ENCODE measurements at regions not wholly inside any gene's neighbourhood (a gene's known extent, or its start where the extent isn't known, plus 50 kb on each side); places are given as distances from the start of the nearest gene placed in this dataset.

GRCh38 chr13:105346141-105346775 is 1189.2 kb downstream of the EFNB2 start:
- H3K4me2 ChIP-seq (ENCODE audit: insufficient read depth in 1 of 2, low read depth in 2 of 2, low read length in 2 of 2): no peak overlapping the region
- TF ChIP-seq PHF8 (conservative IDR thresholded peaks at IDR 0.05; ENCODE audit: low read depth, low read length) (no peak), CBX5 (IDR thresholded peaks at IDR 0.05; ENCODE audit: low read depth, low read length) (no peak), EP300 (IDR thresholded peaks at IDR 0.05; ENCODE audit: borderline replicate concordance in 1 of 2, low read depth in 2 of 2, low read length in 2 of 2) (no peak)

More at GRCh38 chr13:105346141-105346775, 1189.2 kb downstream of the EFNB2 start:
- Histone ChIP-seq H3K9ac (replicated peaks in 1 of 4; ENCODE audit: extremely low read depth in 1 of 4, low read depth in 3 of 4, low read length in 3 of 4) (no peak overlapping the region), H3K27me3 (replicated peaks in 1 of 4; ENCODE audit: control insufficient read depth in 3 of 4, extremely low read depth in 1 of 4, insufficient read depth in 3 of 4, low read length in 3 of 4) (no peaks in the 10 kb centered on the region), H3K23me2 (ENCODE audit: low read depth, low read length) (no peaks in the 10 kb centered on the region), H3K4me3 (ENCODE audit: extremely low read depth in 1 of 4, insufficient read depth in 2 of 4, low read depth in 3 of 4, low read length in 4 of 4) (no peak overlapping the region), H2BK20ac (ENCODE audit: low read length) (no peak overlapping the region), H2AK5ac (ENCODE audit: low read depth, low read length) (no peak overlapping the region), H2BK5ac (ENCODE audit: low read depth, low read length) (no peak overlapping the region), H3K79me1 (ENCODE audit: low read depth, low read length) (no peaks in the 10 kb centered on the region), H4K8ac (ENCODE audit: extremely low read depth, insufficient read depth, low read length) (no peak overlapping the region), H4K5ac (ENCODE audit: insufficient read length, low read depth, low read length) (no peak overlapping the region), H3K27ac (ENCODE audit: low read depth, low read length) (no peak overlapping the region), H3K4me1 (replicated peaks in 1 of 4; ENCODE audit: control insufficient read depth in 3 of 4, insufficient read depth in 4 of 4, low read length in 3 of 4) (no peaks in the 10 kb centered on the region), H2BK15ac (ENCODE audit: low read length) (no peak overlapping the region), H3K9me3 (ENCODE audit: insufficient read depth in 2 of 2, low read depth in 1 of 2, low read length in 1 of 2) (no peaks in the 10 kb centered on the region), H2AFZ (ENCODE audit: low read length) (no peak overlapping the region), H3K56ac (replicated peaks; ENCODE audit: insufficient read length, low read depth, low read length) (no peak overlapping the region), H3K14ac (ENCODE audit: insufficient read length) (no peak overlapping the region), H3K18ac (ENCODE audit: extremely low read depth, low read length) (no peak overlapping the region; the same call in 1 of the 2 replicates), H3K79me2 (ENCODE audit: control insufficient read depth in 1 of 2, insufficient read depth in 2 of 2, low read length in 2 of 2) (no peaks in the 10 kb centered on the region), H3K36me3 (ENCODE audit: control insufficient read depth in 2 of 4, insufficient read depth in 4 of 4, low read length in 3 of 4) (no peaks in the 10 kb centered on the region), H2BK120ac (replicated peaks; ENCODE audit: low read depth, low read length) (no peak overlapping the region), H4K20me1 (replicated peaks in 1 of 2; ENCODE audit: control insufficient read depth in 1 of 2, insufficient read depth in 2 of 2, low read length in 2 of 2) (no peaks in the 10 kb centered on the region), H2BK12ac (ENCODE audit: low read depth, low read length) (no peak overlapping the region), H3K4ac (replicated peaks; ENCODE audit: insufficient read length, low read depth, low read length) (no peak overlapping the region), H4K91ac (replicated peaks; ENCODE audit: insufficient read length, low read length) (no peak overlapping the region), H3K23ac (ENCODE audit: insufficient read length) (no peak overlapping the region)
- FAIRE-seq (no peak), DNase-seq (ENCODE audit: low read depth in 1 of 2, low spot score in 2 of 2) (no peak)
- CTCF ChIA-PET (ENCODE audit: partially characterized antibody): interaction anchor here (1.0 kb wide), 1 partner anchor 64 kb away, joined by 4 read pairs; no protein-coding TSS in a partner anchor
- 93% methylated on average over 5 of the region's 5 CpGs; no CpG with 5 or more reads in 1 of the 2 experiments for WGBS, 2 experiments (ENCODE audit: extremely low coverage in 1 of 2, insufficient coverage in 1 of 2, insufficient read length in 1 of 2, insufficient replicate concordance in 2 of 2, low coverage in 1 of 2, low lambda C conversion rate in 2 of 2, missing lambda C conversion rate in 1 of 2)
- POLR2A ChIA-PET (ENCODE audit: partially characterized antibody): no interaction called here
